NCI-H2196 treated with DMSO at 0.1 percent for 48 hours (cell line): ENCODE measurements at regions not wholly inside any gene's neighbourhood (a gene's known extent, or its start where the extent isn't known, plus 50 kb on each side); places are given as distances from the start of the nearest gene placed in this dataset.

Experiments used
- DNase-seq: peaks from one replicate; lab custom pipeline; 2025; ENCODE audit not compliant: unreplicated experiment; lab: John Stamatoyannopoulos, UW

DNA sequence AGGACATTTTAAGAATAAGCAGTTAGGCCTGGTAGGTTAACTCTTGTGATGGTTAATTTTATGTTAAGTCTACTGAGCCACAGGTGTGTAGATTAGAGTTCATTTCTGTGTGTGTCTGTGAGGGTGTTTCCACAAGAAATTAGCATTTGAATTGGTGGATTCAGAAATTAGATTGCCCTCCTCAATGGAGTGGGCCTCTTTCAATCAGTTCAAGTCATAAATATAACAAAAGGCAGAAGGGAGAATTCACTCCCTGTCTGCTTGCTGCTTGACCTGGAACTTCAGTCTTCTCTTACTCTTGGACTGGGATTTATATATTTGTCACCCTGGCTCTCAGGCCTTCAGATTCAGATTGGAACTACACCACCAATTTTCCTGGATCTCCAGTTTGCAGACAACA lies 55.3 kb upstream of the POM121L12 start:
- DNase-seq, result no peak

DNA sequence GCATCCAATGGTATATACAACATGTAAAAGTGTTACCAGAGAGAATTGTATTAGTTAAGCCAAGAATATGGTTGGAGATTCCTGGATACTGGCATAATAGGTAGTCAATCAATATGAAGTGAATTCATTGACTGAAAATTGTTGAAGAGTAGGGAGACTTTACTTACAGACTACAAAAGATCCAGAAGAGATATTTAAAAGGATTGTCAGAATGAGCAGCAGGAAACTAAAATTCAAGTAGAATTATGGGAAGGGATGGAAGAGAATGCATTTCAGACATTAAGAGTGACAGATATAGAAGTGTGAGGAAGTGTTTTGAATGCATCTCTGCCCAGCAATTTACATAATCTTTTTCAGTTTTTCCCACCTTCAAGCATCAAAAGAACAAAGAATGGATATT lies 62.3 kb upstream of the POM121L12 start:
- DNase-seq, result no peak

DNA sequence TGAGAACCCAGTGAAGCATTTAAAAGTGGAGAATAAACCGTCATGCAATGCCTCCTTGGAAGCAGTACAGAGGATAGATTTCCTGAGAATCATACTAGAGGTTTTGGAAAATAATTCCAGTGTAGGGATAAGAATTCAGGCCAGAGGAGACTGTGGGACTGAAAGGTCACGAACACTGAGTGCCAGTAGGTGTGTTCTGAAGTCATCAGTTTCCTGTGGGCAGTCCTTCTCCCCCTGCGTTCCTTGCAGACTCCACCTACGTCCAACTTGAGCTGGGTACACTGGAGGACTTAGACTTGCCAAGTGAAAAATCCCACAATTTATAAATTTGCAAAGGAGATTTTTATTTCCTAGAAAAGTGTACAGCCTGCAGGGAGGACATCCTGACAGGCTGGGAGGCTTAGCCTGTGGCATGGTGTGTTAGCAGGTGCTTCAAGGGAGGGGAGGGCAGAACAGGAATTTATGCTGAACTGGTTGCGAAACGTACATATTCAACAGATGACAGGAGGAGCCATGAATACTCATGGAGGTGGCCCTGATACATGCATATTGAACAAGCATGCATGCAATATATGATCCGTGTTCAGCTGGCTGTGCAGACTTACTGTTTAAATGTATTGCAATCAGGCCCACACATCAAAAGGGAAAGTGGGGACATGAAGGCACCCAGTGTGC lies 72.9 kb upstream of the POM121L12 start:
- no peak for DNase-seq

DNA sequence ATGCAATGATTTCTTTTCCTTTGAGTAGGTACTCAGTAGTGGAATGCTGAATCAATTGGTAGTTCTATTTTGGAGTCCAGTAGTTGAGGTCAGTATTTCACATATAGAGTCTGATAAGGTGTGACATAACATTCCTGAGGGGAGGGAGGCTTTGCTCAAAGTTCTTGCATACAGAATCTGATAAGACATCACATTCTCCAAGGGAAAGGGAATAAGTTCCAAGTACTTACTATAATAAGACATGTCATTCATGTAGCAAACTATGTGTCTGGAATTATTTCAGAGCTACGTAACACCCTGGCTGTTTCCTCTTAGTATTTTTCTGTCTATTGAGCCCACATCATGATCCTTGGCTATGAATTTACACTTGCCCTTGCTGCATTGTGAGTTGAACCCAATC lies 74.3 kb upstream of the POM121L12 start:
- DNase-seq, result no peak

DNA sequence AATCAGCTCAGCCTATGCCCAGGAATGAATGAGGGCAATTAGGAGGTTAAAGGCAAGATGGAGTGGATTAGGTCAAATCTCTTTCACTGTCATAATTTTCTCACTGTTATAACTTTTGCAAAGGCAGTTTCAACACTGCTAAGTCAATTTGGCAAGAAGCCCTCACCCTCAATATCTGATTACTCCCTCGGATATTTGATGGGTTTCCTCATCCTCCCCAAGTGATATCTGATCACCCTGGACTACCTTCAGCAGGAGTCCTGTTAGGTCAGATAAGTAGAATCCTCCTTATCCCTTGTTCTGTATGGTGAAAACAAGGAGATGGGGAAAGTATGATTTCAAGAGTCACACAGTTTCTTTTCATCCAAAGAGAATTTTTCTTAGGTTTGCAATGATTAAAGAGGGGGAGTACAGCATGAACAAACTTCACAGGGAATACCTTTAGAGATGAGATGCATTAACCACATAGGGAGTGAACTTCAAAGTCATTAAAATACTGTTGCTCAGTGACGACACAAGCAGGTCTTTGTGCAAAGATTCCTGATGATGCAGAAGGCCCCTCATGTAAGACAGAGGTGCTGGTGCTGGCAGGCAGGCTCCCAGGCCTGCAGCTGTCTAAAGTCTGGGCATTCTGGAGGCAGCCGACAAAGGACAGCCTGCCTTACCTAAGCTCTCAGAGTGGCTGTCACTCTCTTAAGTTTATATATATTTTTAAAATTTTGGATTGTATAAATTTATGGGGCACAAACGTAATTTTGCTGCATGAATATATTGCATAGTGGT lies 75.4 kb upstream of the POM121L12 start:
- DNase-seq, result no peak

DNA sequence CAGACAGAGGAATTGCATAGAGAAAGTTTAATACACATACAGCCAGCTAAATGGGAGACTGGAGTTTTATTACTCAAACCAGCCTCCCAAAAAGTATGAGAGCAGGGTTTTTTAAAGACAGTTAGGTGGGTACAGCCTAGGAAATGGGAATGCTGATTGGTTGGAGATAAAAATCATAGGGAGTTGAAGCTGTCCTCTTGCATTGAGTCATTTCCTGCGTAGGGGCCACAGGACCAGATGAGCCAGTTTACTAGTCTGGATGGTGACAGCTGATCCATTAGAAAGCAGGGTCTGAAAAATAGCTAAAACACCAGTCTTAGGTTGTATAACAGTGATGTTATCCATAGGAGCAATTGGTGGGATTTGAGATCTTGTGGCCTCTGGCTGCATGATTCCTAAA lies 76.1 kb upstream of the POM121L12 start:
- no peak for DNase-seq

DNA sequence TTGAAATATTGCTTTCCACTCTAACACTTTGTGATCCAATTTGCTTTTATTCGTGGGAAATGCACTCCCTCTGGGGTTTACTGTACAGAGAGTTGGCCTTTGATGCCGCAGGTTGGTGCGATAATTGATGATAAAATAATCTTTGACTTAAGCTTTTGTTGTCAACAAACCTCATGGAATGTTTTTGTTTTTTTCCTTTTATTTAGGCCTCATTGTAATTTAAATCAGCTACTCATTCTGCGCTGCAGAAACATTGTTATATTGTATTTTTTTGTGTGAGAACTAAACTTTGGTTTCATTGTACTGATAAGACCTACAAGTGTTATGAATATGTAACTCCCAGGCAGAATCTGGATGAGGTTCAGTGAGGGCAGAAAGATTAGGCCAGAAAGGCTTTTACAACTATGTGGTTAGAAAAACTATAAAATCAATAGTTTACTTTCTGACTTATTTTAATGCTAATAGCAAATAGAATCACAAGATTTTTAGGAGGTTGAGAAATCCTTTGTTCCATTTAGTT lies 76.8 kb upstream of the POM121L12 start:
- no peak for DNase-seq

DNA sequence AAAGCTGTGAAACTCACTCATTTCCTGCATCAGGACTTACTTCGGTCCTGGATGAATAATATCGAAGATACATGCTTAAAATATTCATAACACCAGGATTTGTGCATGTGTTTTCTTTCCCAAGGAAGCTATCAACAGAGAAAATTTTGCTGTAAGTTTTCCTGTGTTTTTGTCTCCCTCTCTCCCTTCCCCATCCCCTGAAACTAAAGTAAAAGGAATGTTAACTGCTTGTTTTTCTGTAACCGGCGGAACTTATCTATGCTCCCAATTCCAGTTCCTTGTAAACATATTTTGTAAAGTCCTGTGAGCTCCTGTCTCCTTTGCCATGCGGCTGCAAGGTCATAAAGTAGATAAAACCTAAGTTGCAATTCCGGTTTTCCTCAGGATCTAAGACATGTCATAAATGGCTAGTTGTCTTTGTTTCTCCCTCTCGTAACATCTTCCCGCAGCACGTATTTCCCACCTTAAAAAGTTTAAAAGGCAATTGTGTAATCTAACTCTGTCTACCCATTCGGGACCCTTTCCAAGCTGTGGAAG lies 79.0 kb upstream of the POM121L12 start:
- DNase-seq, result no peak

DNA sequence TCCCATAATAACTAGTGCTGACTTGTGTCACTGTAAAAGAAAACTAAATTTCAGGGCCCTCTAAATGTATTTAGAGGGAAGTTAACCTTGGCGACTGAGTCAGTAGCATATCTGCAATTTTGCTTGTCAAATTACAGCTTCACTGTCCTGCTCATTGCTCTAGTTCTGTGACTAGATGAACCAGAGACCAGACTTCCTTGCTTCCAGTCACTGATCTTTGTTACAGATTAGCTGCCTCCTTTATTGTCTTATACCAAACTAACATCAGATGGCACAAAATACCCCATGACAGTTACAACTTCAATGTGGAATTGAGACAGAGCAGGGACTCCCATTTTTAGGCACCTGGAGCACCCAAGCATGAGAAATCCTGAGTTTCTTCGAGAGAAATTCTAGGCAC lies 79.9 kb upstream of the POM121L12 start:
- no peak for DNase-seq

DNA sequence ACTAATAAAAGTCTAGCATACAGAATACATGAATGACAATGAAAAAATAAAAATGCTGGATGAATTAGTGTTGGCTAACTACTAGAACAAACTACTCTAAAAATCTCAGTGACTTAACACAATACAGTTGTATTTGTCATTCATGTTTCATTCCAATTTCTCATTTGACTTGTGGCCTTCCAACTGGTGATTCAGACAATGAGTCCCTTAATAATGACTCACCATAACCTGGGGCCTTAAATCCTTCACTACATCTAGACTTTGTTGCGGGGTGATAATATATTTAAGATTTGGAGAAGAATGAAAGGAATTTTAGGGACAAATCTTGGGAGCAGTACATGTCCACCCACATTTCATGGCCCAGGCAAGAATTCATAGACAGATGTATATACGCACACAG lies 90.5 kb upstream of the POM121L12 start:
- DNase-seq, result no peak

DNA sequence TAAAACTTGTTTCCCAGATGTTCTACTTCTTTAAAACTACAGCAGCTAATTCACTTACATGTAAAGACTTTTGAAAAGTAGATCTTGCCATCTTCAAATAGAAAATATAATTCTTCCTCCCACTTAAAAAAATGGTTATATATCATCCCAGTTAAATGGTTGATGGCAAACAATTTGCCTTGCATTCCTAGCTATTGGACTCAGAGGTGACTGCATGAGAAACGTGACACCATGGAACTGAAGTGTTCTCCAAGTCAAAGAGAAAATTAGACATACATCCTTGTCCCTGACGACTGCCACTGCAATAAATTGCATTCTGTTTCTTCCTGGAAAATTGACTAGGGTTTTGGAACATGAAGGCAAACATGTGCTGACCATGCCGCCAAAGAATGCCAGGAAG lies 95.0 kb upstream of the POM121L12 start:
- DNase-seq, result no peak

DNA sequence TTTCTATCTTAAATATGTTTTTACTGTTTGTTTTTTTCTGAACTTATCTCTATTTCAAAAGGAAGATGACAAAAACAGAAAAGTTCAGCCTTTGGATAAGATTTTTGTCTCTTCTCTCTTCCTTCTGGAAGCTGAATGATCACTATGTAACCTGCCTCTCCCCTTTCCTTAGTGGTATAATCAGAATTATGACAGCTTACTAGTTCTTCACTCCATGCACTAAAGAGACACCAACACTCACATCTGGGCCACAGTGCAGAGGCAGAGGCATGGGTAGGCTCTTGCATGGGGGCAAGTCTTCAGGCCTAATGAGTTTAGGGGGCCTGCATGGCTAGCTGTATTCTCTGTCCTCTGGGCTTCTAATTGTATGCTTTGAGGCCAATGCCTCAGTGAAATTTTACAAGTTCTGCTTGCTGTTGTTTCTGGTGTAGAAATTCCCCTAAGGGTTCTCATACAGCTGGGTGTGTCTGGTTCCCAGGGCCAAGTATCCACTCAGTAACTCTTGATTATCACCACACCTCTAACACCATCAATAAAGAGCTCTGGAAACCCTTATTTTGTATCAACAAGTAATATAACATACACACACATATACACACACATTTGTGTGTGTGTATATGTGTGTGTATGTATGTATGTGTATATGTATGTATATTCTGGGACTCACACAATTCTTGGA lies 96.8 kb upstream of the POM121L12 start:
- DNase-seq, result no peak

DNA sequence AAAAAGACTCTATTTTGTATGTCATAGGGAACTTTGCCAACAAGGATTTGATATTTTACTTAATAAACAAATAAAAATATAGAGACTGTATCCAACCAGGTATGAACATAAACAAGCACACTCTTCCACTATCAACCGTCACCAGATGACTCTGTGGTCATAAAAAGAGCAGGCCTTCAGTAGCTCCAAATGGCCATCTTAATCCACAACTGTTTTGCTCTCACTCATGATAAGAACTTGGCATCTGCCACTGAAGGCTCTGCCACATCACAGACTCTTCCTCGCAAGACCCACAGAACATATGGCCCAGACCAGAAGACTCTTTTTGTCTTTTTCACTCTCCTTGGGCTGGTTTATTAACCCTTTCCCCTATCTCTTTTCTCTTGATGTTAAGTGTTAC lies 98.7 kb upstream of the POM121L12 start:
- no peak for DNase-seq

DNA sequence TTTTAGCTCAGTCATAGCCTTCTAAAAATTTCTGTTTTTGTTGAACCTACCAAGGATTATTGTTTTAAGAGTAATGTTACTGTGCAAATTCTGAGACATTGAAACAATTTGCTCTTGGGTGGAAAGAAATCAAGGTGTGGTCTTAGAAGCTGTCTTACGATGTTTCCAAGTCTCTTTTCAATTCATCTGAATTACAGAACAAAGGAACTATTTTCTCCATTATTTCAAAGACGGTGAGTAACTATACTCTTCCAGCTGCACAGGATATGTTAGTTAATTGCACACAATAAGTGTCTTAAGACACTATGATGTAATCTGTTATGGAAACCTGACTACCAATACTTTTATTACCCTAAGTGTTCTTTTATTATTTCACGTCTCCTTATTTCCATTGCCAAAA lies 106.8 kb upstream of the POM121L12 start:
- no peak for DNase-seq

DNA sequence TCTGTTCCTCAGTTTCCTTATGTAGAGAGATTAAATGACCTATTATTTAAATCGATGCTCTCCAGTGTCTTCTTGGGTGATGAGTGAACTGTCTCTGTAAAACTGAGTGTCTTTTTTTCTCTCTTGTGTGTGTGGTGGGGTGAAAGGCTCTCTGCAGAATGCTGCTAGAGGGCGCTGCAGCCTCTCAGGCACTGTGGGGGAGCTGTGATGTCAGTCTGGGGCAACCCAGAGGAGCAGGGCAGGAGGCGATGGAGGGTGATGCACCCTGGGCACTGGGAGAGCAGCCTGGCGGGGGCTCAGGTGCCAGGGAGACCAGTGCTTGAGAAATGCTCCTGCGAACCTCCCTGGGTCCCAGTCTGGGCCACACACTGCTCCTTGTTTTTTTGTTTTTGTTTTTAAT lies 110.1 kb upstream of the POM121L12 start:
- no peak for DNase-seq

DNA sequence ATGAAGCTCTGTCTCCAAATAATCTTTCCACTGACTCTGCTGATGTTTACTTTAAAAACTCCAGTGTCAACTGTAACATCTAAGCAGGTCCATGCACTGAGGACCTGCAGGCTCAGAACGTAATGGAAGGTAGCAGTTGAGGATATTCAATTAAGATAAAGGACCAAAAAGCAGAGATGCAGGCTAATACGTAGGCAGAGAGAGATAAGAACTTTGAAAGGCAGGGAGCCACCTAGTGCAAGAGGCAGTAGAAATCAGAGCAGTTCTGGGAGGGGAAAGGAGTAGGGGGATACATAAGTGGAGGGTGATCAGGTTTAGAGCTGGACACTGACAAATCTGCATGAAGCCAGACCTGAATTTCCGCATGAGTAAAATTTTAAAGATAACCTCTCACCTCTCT lies 114.5 kb upstream of the POM121L12 start:
- DNase-seq, result no peak

DNA sequence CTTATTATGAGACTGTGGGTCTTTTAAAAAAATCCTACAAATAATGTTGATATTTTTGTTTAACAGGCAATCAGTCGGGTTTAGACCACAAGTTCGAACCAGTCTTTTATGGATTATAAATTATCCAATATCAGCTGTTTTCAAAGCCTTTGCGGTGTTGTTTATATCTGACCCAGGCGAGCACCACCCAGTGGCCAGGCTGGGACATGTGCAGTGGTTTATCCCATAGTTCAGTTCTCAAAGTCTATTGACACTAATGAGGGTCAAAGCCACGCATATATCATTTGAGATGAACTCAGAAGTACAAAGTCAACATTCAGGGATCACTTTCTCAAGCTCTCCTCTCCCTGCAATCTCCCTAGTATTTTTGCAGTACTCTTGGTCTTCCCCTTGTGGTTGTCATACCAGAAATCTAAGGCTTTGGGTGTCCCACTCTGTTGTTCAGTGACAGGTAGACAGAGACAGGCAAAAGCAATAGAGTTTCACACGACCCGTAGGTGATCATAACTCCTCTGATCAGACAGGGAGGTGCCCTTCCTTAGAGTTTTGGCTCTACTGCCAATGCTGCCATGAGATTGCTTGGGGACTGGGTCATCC lies 117.4 kb upstream of the POM121L12 start:
- no peak for DNase-seq

DNA sequence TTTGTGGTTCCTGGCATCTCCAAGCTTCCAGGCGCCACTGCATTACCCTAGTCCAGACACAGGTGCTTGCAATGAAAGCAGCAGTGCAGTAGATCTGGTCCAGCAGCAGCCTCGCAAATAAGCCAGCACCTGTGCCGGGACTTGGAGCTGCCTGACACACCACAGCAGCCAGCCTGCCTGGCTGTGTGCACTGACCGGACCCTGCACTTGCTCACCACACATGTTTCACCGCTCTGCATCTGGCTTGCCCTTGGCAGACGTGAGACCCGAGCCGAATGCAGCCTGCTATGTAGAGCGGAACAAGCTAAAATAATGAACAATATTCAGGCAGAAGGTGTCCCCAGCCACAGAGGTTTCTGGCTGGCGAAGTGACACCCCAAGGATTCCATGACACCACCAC lies 123.6 kb upstream of the POM121L12 start:
- no peak for DNase-seq

DNA sequence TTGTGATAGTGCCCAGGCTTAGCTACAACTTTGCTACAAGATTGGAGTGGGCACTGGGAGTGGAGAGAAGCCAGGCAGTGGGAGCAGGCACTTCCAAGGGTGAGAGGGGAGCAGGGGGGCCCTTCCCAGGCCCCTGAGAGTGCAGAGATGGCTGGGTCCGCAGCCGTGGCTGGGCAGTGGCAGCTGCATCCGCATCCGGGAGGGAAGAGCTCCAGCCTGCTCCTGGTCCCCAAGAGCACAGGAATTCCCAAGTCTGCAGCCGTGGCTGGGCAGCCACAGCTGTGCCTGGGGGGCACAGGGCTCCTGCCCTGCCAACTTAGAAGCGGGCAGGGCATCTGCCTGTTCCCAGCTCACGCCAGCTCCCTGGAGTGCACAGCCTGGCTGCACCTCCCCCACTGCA lies 124.1 kb upstream of the POM121L12 start:
- no peak for DNase-seq

DNA sequence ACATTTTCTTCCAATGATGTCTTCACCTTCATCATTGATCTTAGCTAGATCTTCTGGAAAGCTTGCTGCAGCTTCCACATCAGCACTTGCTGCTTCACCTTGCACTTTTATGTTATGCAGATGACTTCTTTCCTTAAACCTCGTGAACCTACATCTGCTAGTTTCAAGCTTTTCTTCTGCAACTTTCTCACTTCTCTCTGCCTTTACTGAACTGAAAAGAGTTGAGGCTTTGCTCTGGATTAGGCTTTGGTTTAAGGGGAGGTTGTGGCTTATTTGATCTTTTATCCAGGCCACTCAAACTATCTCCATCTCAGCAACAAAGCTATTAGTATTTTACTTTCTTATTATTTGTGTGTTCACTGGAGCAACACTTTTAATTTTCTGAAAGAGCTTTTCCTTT lies 125.5 kb upstream of the POM121L12 start:
- DNase-seq, result no peak

DNA sequence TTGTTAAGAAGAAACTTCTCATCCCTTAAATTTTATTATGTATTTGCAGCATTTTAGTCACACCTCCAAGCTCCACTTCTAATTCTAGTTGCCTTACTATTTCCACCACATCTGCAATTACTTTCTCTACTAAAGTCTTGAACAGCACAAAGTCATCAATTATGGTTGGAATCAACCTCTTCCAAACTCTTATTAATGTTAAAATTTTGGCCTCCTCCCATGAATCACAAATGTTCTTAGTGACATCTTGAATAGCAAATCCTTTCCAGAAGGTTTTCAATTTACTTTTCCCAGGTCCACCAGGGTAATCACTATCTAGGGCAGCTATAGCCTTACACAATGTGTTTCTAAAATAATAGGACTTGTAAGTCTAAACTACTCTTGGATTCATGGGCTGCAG lies 126.3 kb upstream of the POM121L12 start:
- DNase-seq, result no peak
